ENCODE measurements at regions not wholly inside any gene's neighbourhood (a gene's known extent, or its start where the extent isn't known, plus 50 kb on each side); places are given as distances from the start of the nearest gene placed in this dataset.

DNA sequence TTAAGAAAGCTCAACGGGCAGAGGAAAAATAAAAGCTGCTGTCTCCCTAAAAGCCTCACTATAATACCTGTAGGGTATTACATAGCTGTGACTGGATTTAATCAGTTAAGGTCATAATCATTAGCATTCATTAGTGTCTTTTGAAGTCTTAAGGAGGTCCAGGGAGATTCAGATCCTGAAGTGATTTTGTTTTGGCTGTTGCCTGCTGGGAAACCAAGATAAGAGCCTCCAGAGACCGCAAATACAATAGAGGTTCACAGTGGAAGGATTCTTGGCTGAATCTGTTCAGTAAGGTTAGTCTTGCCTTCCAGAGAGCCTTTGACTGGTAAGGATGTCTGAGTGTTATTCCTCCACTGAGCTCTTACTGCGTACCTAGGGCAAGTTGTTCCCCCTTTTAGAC lies 54.0 kb upstream of the TNFRSF19 start:
- Mint-ChIP-seq H3K27me3 (ENCODE audit: low read depth) (no peaks in the 10 kb centered on the region), H3K36me3 (no peaks in the 10 kb centered on the region), H3K4me3 (no peak overlapping the region), H3K27ac (peak overlapping the region; percentile 51), H3K9me3 (no peaks in the 10 kb centered on the region), H3K4me1 (peaks cover 61% of the 10 kb centered on the region)
- TF ChIP-seq, protein P1, sequence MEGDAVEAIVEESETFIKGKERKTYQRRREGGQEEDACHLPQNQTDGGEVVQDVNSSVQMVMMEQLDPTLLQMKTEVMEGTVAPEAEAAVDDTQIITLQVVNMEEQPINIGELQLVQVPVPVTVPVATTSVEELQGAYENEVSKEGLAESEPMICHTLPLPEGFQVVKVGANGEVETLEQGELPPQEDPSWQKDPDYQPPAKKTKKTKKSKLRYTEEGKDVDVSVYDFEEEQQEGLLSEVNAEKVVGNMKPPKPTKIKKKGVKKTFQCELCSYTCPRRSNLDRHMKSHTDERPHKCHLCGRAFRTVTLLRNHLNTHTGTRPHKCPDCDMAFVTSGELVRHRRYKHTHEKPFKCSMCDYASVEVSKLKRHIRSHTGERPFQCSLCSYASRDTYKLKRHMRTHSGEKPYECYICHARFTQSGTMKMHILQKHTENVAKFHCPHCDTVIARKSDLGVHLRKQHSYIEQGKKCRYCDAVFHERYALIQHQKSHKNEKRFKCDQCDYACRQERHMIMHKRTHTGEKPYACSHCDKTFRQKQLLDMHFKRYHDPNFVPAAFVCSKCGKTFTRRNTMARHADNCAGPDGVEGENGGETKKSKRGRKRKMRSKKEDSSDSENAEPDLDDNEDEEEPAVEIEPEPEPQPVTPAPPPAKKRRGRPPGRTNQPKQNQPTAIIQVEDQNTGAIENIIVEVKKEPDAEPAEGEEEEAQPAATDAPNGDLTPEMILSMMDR (IDR thresholded peaks at IDR 0.05; ENCODE audit: unreplicated experiment) = no peak
- DNase-seq (ENCODE audit: low spot score in 2 of 2, unreplicated experiment in 2 of 2) = no peak

- Mint-ChIP-seq H3K4me3 (no peak overlapping the region), H3K36me3 (no peaks in the 10 kb centered on the region), H3K27ac (peak overlapping the region; percentile 51), H3K4me1 (peaks cover 57% of the 10 kb centered on the region), H3K27me3 (ENCODE audit: low read depth) (no peaks in the 10 kb centered on the region), H3K9me3 (no peaks in the 10 kb centered on the region)
- TF ChIP-seq, protein P1 (IDR thresholded peaks at IDR 0.05; ENCODE audit: unreplicated experiment) = no peak
- no peak for DNase-seq (ENCODE audit: low spot score in 2 of 2, unreplicated experiment in 2 of 2)
Observed at GRCh38 chr13:23516702-23517101, 53.5 kb upstream of the TNFRSF19 start.

GRCh38 chr13:23518231-23518630 lies 52.0 kb upstream of the TNFRSF19 start:
- Mint-ChIP-seq H3K36me3 (no peaks in the 10 kb centered on the region), H3K4me1 (peaks cover 53% of the 10 kb centered on the region), H3K27ac (no peak overlapping the region), H3K9me3 (no peaks in the 10 kb centered on the region), H3K4me3 (no peak overlapping the region), H3K27me3 (ENCODE audit: low read depth) (no peaks in the 10 kb centered on the region)
- DNase-seq (ENCODE audit: low spot score in 2 of 2, unreplicated experiment in 2 of 2) = no peak
- TF ChIP-seq, protein P1 (IDR thresholded peaks at IDR 0.05; ENCODE audit: unreplicated experiment) = no peak

All from mesothelial cell of epicardium (in vitro differentiated cells).